ENCODE measurements at regions not wholly inside any gene's neighbourhood (a gene's known extent, or its start where the extent isn't known, plus 50 kb on each side); places are given as distances from the start of the nearest gene placed in this dataset.

DNA sequence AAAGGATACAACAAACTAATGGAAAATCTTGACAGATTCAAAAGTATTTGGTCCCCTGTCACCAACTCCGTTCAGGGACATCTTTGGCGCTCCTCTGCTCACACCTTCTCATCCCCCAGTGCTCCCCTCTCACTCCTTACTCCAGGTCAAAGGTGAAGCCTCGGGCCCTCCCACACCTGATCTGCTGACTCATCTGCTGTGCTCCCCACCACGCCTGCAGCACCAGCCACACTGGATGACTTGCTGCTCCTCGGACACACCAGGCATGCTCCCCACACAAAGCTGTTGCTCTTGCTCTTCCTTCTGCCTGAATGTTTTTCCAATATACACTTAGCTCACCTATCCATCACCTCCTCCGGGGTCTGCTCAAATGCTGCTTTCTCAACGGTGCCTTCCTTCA is 123.4 kb downstream of the ESM1 start:
- TF ChIP-seq POLR2AphosphoS5 (IDR thresholded peaks at IDR 0.05) (no peak), POLR2A (IDR thresholded peaks at IDR 0.05; ENCODE audit: low read depth) (no peak)
- TF ChIP-seq, protein P1, sequence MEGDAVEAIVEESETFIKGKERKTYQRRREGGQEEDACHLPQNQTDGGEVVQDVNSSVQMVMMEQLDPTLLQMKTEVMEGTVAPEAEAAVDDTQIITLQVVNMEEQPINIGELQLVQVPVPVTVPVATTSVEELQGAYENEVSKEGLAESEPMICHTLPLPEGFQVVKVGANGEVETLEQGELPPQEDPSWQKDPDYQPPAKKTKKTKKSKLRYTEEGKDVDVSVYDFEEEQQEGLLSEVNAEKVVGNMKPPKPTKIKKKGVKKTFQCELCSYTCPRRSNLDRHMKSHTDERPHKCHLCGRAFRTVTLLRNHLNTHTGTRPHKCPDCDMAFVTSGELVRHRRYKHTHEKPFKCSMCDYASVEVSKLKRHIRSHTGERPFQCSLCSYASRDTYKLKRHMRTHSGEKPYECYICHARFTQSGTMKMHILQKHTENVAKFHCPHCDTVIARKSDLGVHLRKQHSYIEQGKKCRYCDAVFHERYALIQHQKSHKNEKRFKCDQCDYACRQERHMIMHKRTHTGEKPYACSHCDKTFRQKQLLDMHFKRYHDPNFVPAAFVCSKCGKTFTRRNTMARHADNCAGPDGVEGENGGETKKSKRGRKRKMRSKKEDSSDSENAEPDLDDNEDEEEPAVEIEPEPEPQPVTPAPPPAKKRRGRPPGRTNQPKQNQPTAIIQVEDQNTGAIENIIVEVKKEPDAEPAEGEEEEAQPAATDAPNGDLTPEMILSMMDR (IDR thresholded peaks at IDR 0.05), result no peak

Measured in esophagus muscularis mucosa (tissue), 3 donors.